ENCODE measurements at regions not wholly inside any gene's neighbourhood (a gene's known extent, or its start where the extent isn't known, plus 50 kb on each side); places are given as distances from the start of the nearest gene placed in this dataset.

DNA sequence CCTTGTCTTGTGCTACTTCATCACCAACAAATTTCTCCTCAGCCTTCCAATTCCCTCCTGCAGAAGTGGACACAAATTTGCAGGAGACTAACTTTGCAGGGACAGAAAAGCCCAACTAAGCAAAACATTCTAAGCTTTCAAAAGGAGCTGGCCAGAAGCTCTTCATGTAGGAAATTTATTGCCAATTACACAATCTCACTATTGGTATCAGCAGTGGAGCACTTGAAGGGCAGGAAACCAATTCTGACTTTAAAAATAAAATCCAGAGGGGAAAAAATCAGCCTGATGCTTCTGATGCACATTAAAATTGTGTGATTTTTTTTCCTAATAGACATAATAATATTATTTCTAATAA lies 193.3 kb downstream of the LY86 start:
- DNase-seq (ENCODE audit: low spot score), result no peak

DNA sequence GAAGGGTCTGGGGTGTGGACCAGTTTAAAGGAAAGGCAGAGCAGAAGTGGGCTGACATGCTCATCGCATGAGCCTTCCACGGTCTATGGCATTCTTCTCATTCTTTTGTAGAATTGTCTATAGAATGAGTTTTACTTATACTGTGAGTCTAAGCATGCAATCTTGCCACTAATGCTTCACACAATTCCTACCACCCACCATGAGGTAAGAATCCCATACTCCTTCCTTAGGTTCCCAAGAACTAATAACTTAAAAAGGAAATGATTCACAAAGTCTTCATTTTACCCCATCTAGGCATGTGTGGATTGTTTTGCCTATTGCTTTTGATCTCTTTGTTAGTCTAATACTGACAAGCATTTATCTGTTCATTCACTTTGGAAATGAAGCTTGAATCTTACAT lies 195.2 kb downstream of the LY86 start:
- DNase-seq (ENCODE audit: low spot score), result no peak

DNA sequence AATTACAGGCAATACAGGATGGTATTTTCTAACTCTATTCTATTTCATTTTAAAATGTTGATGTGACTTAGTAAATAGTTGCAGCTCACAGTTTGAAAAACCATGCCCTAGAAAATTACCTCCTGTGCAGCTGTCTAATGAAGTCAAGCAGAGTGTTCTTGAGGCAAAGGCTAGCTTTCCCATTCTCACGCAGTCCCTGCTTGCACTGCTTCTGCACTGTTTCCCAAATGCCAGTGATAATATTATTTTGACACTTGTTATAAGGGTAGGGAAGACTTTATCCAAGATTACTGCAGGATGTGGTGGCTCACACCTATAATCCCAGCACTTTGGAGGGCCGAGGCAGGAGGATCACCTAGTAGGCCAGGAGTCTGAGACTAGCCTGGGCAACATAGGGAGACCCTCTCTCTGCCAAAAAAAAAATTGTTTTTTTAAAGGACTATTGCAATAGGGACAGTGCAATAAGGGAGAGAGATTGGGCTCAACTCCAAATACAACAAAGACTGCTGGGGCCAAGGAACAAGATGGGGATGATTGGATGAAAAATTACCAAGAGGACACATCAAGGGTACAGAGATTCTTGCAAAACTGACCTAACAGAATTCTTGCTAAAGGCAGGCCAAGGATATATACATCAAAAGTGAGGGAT lies 196.1 kb downstream of the LY86 start:
- no peak for DNase-seq (ENCODE audit: low spot score)

DNA sequence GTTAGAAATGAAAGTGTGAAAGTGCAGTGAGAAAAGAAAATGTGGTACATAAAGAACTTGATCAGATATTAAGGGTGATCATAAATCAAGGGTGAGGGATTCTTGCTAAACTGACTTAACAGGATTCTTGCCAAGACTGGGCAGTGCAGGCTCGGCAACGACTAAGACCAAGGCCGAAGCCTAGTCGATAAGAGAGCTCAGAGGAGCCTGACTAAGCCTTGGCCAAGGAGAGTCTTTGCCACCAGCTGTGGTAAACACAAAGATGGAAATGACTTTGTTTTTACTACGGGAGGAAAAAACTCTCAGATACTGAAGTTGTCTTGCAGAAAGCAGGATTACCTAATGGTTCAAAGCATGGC lies 196.6 kb downstream of the LY86 start:
- no peak for DNase-seq (ENCODE audit: low spot score)

DNA sequence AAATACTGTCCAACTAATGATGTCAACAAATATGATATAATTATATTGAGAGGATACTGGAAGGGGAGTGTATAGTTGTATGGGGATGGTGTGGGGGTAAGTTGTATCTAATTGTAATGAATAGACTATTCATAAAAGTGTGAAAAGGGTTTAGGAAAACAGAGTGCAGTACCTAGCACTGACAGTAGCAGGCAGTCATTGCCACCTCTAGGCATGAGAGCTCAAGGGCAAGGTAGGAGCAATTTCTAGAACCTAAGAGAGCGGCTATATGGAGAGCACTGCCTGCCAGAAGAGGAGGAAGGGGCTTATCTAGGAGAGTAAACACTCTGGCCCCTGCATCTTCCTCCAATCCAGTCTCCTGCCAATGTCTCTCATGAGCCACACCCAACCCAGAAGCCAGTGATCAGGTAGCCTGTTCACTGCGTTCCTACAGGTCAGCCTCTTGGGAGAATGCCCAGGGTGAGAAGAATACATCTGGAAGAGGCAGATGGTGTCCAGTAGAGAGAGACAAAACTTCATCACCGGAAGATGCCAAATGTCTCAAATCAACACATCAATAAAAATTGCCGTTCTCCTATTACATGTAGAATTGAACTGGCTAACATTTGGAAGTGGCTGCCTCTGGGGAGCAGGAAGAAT lies 200.0 kb downstream of the LY86 start:
- DNase-seq (ENCODE audit: low spot score), result peak; percentile 39

DNA sequence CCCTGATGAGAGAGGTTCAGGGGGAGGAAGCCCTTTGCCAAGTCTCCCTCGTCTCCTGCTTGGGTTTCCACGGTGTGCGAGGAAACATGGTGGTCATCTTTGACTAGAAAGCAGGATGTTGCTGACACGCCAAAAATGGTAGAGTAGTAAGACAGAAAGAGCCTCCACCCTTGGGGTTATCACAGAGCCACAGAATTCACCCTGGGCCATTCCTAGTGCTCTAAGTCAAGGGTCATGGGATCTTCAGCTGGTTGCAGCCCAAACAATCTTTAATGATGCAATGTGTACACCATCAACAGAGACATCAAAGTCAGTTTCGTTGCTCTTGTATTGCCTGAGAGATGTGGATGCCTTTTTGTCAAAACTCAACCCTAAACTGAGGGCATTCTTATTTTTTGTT lies 201.9 kb downstream of the LY86 start:
- no peak for DNase-seq (ENCODE audit: low spot score)

DNA sequence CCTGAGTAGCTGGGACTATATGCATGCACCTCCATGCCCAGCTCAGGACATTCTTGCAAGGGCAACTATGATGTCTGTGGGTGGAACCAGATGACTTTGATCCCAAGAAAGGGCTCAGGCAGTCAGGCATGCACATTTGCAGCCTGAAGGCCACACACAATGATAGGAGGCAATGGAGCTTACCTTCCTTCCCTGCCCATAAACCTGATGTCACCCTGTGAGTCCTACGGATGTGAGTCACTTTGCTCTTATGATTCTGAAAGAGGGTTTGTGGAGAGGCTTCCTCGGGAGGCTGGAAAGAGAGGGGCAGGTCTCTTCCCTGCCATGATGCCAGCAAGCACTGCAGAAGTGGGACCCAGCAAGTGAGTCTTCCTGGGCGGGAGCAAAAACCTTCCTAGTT lies 202.4 kb downstream of the LY86 start:
- no peak for DNase-seq (ENCODE audit: low spot score)

DNA sequence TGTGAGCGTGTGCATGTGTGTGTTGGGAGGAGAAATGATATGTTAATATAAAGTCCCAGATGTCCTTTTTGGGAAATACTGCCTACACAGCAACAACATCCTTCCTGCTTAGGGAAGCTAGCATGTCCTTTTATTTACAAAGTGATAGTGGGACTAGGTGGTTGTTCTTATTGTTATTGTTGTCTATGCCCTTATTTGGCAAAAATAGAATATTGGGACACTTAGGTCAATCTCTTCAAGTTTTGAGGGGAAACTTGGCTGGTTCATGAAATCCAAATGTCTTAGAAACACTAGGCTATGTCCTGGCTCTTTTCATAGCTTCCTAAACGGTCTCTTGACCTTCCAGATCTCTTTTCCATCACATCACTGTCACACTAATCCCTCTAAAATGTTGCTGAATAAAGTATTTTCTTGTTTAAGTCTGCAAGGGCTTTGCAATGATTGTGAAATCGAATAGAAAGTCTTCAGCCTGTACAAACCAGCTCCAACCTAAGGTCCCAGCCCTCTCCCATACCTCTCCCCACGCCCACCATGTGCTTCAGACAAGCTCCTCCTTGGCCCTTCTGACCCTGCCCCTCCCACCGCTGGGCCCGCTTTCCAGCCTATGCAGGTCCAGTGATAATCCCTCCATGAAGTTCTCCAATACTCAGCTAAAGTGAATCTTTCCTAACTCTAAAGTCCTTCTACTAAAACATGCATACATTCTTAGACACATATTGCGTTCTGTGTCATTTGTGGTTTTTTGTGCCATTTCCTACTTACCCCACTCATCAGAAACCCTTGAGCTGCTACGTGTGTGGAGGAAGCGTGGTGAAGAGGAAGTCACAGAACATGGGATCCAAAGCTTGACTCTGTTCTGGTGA lies 205.1 kb downstream of the LY86 start:
- no peak for DNase-seq (ENCODE audit: low spot score)

DNA sequence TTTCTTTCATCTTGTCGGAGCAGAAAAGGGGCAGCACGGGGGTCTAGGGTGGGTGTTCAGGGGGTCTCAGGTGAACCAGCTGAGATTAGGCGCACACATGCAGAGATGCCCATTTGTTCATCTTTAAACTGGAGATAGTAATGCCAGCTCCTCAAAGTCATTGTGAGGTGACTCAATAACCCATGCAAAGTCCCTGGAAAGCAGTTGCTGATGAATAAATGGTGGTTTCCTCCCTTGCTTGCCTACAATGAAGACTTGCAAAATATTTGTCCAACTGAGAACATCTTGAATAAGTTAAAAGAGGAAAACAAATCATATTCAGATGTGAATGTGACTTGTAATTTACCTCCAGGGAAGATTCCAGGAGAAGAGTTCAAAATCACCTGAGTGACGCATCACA lies 206.9 kb downstream of the LY86 start:
- no peak for DNase-seq (ENCODE audit: low spot score)

DNA sequence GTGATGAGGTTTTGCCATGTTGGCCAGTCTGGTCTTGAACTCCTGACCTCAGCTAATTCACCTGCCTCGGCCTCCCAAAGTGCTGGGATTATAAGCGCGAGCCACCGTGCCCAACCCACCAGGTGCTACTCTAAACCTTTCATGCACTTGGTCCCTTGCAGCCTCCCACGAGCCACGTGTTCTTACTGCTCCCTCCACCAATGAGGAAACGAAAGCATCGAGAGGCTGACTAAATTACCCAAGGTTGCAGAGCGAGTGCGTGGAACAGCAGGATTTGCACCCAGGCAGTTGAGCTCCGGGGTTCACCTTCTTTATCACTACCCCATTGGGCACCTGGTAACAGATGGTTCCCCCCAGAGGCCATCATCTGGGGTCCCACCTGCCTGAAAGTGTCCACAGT lies 208.3 kb downstream of the LY86 start:
- DNase-seq (ENCODE audit: low spot score), result no peak

DNA sequence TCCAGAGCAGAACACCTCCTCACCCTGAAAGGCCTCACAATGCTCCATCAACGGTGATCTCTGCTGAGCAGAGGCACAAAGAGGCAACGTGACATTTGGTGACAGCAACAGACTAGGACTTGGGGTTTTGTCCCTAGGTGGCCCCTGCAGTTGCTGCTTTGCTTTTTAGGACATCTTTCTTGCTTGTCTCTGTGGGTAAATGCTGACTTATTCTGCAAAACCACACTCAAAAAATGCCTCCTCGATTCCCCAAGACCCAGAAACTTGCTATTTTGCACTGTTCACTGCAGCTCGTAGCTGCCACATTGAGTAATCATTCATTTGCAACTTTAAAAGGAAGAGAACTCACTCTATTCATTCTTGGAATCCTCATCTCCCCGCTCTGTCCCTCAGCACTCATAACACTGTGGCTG lies 209.9 kb downstream of the LY86 start:
- DNase-seq (ENCODE audit: low spot score), result no peak

DNA sequence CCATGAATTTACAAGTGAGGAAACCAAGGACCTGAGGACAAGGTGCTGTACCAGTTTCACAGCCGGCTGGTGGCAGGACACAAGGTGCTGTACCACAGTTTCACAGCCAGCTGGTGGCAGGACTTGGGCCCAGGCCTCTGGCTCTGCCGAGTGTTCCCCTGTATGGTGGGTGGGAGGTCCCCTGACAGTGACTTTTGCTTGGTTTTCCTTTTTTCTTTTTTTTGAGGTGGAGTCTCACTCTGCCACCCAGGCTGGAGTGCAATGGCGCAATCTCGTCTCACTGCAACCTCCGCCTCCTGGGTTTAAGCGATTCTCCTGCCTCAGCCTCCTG lies 212.4 kb downstream of the LY86 start:
- DNase-seq (ENCODE audit: low spot score), result no peak

DNA sequence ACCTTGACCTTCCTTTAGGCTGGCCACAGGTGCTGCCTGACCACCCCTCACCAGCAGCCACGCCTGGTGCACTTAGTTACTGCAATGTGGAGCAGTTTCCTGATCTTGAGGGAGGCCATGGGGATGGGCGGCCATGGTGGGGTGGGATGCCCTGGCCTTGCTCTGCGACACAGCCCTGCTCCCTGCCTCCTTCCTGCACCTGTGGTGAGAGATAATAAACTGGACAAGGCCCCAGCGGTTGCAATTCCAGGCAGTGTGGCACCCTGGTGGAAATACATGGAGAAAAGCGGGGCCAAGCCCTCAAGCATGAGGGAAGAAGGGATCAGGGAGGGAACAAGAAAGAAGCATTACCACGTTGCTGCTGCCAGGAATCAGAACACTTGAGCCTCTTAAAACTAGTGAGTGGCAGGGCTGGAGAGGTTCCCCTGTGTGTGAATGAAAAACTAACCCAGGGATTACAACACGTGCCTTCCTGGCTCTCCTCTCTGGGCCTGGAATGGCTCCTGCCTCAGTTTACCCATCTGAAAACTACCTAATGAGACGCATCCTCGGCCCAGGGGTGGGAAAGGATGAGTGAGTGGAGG lies 213.2 kb downstream of the LY86 start:
- no peak for DNase-seq (ENCODE audit: low spot score)

DNA sequence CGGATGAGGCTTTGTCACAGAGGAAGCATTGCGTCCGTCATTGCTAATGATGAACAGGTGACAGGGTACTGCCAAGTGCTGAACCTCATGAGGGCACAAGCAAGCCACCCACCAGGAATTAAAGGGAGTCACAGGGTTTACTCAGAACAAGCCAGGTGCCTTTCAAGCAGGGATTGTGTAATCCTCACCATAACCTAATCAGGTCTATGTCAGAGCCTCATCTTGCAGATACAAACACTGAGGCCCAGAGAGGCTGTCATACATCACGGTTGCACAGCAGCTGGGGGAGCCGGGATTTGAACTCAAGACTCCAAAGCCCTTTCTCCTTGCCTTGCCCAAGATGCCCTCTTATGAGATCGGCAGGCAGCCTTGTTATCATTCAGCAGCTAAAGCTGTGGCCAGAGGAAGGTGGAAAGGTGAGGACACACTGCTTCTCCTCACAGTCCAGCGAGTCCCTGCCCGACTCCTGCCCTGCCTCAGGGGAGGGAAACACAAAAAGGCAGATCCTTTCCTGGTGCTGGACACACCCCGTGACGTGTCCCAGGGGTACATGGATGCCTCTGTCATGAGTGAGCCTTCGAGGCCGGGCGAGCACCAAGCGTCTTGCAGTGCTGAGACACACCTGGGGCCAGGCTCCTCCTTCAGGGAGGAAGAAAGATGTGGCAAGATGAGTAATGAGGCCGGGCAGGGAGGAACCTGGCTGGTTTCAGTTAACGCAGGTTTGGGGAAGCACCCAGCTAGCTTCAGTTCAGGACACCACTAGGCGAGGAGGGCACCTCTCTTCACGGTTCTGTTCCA lies 214.9 kb downstream of the LY86 start:
- peak; percentile 32 for DNase-seq (ENCODE audit: low spot score)

DNA sequence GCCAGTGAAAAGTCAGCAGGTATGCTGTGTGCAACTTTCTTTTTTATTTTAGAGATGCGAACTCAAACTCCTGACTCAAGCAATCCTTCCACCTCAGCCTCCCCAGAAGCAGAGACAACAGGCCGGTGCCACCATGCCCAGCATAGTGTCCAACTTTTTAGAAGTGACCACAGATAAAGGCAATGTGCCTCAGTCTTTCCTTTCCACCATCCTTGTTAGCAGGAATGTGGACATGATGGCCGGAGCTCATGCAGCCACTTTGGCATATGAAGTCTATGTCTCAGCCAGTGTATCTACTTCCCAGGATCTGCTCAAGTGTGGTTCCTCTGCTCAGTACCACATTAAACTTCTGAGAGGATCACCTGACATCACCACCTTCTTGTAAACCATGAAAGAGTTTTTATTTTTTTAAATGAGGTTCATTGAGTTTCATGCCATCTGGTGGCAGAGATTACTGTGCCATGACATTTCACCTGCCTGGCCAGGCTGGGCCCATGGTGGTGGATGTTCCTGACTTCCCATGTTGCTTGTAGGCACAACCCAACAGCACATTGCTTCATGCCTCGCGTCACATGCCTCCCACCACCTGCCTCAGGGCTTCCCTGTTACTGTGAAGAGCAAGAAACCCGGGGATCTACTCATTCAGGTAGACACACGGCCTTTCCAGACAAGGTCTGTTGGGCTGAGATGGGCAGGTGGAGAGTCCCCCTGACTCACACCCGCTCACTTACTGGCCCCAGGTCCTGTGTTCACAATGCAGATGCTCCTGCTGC lies 216.5 kb downstream of the LY86 start:
- no peak for DNase-seq (ENCODE audit: low spot score)

DNA sequence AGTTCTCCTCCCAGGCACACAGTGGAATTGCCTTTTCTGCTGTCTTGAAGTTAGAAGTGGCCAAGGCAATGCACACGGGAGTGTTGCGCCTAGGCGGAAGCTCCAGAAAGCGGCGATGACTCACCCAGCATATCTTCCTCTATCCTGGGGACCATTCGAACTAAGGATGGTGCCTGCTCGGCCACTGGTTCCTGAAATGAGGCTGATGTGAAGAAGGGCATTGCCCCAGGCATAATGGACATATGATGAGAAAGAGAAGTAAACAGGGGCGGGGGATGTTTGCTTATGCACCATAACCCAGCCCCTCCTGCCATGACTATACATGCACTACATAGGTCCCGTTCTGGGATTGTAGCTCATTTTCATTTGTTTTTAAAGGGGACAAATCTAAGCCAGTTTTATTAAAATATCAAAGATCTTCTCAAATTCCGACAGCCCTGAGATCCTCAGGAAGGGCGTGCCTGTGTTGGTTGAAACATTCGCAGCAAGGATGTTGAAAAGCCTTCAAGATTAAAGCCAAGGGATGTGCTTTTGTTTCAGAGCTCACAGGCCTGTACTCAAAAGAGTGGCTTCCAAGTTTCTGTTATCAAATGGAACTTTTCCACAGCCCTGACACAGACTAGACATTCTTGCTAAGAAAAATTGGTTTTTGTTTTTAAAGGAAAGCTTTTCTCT lies 218.5 kb downstream of the LY86 start:
- DNase-seq (ENCODE audit: low spot score), result no peak

DNA sequence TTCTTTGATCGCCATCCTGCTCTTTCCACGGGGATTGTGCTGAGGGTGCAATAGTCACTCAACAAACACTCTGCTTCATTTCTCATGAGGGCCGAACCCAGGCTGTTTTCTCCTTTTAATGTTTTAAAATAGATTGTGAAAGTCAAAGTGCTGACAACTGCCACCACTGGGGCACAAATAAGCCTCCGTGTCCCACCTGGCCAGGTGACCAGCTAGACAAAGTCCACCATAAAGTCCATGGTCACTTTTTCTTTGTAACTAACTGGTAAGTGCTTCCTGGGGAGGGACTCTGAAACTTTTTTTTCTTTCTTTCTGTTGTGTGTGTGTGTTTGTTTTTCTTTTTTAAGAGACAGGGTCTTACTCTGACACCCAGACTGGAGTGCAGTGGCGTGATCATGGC lies 219.8 kb downstream of the LY86 start:
- no peak for DNase-seq (ENCODE audit: low spot score)

DNA sequence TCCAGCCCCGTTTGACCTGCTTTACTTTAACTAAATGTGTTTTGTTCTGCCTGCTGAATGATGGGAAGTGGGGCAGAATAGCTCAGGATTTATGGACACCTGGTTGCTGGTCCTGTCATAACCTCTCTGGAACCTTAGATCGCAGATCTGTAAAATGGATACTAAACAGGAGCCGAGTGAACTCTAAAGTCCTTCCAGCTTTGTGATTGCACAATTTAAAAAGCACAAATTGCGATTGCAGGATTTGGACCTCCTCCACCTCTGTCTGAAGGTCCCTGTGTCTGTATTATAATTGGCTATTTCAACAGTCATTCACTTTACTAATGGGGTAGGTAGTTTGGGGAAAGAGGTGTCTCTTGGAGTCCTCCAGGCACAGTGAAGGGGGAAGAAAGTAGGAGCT lies 220.4 kb downstream of the LY86 start:
- DNase-seq (ENCODE audit: low spot score), result no peak

DNA sequence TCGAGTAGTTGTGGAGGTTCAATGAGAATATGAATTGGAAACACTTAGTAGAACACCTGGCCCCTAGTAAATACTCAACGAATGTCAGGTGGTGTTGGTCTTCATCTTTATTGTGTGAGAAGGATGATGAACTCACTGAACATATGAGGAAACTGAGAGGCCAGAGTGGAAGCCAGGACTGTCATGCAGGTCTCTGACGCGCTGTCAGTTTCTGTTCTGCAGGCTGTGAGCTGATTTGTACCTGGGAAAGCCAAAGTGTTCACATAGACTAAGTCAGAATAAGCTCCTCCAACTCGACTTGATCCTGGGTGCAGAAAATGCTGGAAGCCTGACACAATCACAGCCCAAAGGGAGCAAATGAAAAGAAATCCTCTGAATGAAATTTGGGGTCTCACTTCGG lies 222.2 kb downstream of the LY86 start:
- no peak for DNase-seq (ENCODE audit: low spot score)

DNA sequence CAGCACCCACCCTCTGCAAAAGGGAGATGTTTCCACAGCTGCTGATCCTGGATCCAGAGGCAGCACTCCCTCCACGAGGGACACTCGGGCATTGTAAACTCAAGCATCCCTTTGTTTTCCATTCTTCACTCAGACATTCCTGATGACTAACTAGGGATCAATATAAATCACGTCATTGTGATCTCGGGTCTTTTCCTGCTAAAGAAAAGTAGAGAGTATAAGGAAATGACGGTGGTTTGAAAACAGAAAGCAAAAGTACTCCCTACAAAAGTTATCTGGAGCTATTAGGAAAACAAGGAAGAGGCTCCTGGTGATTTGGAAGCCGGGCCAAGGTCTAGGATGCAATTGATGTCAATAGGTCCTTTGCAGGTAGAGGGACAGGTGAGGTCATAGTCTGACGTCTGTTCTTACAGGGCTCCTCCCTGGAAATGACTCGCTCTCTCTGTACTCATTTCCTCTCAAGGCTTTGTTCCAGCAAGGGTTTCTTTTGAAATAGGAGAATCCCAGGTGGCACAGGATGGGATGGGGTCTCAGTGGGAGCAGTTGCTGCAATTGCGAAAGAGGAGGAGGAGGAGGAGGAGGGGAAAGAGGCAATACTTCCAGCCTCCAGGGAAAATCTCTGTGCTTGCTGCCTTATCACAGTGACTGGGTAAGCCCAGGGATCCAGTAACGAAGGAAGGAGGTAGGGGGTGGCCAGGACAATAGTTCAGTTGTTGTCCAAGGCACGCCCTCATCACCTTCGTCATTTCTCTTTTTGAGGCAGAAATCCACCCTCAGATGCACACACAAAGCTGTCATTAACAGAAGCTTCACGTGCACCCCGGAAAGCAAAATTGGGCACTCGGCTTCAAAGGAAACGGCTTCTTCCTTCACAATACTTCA lies 222.8 kb downstream of the LY86 start:
- no peak for DNase-seq (ENCODE audit: low spot score)
